ENCODE measurements at regions not wholly inside any gene's neighbourhood (a gene's known extent, or its start where the extent isn't known, plus 50 kb on each side); places are given as distances from the start of the nearest gene placed in this dataset.

- Histone ChIP-seq H3K9me3 (ENCODE audit: control insufficient read depth, low read depth, low read length) (no peaks in the 10 kb centered on the region), H4K8ac (replicated peaks; ENCODE audit: insufficient read length, low read depth, low read length) (no peak overlapping the region), H3K27ac (ENCODE audit: insufficient read length, low read depth, low read length) (no peak overlapping the region), H2BK12ac (ENCODE audit: insufficient read length, low read depth, low read length) (no peak overlapping the region), H2BK20ac (ENCODE audit: low read depth, low read length, poor library complexity, severe bottlenecking) (no peak overlapping the region), H3K9ac (ENCODE audit: extremely low read depth, insufficient read length, low read length) (no peak overlapping the region), H4K91ac (ENCODE audit: insufficient read length, low read depth, low read length) (no peak overlapping the region), H2AFZ (ENCODE audit: low read length) (no peak overlapping the region), H4K5ac (ENCODE audit: insufficient read length, low read depth, low read length) (no peak overlapping the region), H2BK120ac (ENCODE audit: low read depth, low read length, poor library complexity, severe bottlenecking) (no peak overlapping the region), H3K14ac (ENCODE audit: insufficient read depth, low read length) (no peak overlapping the region), H3K18ac (ENCODE audit: insufficient read length, low read depth, low read length) (no peak overlapping the region), H3K4me1 (ENCODE audit: insufficient read depth, low read length) (no peaks in the 10 kb centered on the region), H3K4me2 (ENCODE audit: insufficient read depth, insufficient read length, low read length) (no peak overlapping the region), H3K79me1 (ENCODE audit: insufficient read depth, low read depth, low read length, poor library complexity, severe bottlenecking) (no peaks in the 10 kb centered on the region), H3K79me2 (ENCODE audit: insufficient read depth, low read length) (no peaks in the 10 kb centered on the region), H3K23me2 (ENCODE audit: insufficient read length, low read depth, low read length, poor library complexity, severe bottlenecking) (no peaks in the 10 kb centered on the region), H3K56ac (ENCODE audit: insufficient read length, low read depth, low read length) (no peak overlapping the region), H2BK5ac (ENCODE audit: insufficient read length, low read length) (no peak overlapping the region), H2AK5ac (ENCODE audit: insufficient read length, low read length) (no peak overlapping the region), H3T11ph (ENCODE audit: low read length) (no peak overlapping the region), H4K20me1 (ENCODE audit: control insufficient read depth, insufficient read depth, insufficient read length) (no peaks in the 10 kb centered on the region), H3K27me3 (ENCODE audit: insufficient read depth, low read length) (no peaks in the 10 kb centered on the region), H2BK15ac (ENCODE audit: low read depth, low read length) (no peak overlapping the region), H3K4ac (ENCODE audit: low read depth, low read length) (no peak overlapping the region), H3K23ac (ENCODE audit: insufficient read length, low read depth, low read length) (no peak overlapping the region)
- TF ChIP-seq, protein P1, sequence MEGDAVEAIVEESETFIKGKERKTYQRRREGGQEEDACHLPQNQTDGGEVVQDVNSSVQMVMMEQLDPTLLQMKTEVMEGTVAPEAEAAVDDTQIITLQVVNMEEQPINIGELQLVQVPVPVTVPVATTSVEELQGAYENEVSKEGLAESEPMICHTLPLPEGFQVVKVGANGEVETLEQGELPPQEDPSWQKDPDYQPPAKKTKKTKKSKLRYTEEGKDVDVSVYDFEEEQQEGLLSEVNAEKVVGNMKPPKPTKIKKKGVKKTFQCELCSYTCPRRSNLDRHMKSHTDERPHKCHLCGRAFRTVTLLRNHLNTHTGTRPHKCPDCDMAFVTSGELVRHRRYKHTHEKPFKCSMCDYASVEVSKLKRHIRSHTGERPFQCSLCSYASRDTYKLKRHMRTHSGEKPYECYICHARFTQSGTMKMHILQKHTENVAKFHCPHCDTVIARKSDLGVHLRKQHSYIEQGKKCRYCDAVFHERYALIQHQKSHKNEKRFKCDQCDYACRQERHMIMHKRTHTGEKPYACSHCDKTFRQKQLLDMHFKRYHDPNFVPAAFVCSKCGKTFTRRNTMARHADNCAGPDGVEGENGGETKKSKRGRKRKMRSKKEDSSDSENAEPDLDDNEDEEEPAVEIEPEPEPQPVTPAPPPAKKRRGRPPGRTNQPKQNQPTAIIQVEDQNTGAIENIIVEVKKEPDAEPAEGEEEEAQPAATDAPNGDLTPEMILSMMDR (conservative IDR thresholded peaks at IDR 0.05): no peak
- Mint-ChIP-seq H3K4me1 (no peaks in the 10 kb centered on the region), H3K27me3 (ENCODE audit: low read depth) (no peaks in the 10 kb centered on the region), H3K36me3 (ENCODE audit: insufficient read depth in 1 of 3, low read depth in 3 of 3) (no peaks in the 10 kb centered on the region), H3K9me3 (no peaks in the 10 kb centered on the region), H3K27ac (no peak overlapping the region), H3K4me3 (no peak overlapping the region)
- no peak for DNase-seq
Observed at GRCh38 chr9:119649205-119649604, 280.0 kb upstream of the BRINP1 start.

Data from H9 (cell line).